Spleen (tissue), 7 donors: ENCODE measurements at regions not wholly inside any gene's neighbourhood (a gene's known extent, or its start where the extent isn't known, plus 50 kb on each side); places are given as distances from the start of the nearest gene placed in this dataset.

ENCODE experiments used
- POLR2A ChIP-seq, 3 donors: fragments of 450-650 bp; IDR thresholded peaks; one replicate each; pipeline ENCODE4 v1.5.1; 2017; ENCODE audit warnings: antibody characterized with exemption in 3 of 3, mild to moderate bottlenecking in 1 of 3
- POLR2AphosphoS5 ChIP-seq, 3 donors: sonication (generic); formaldehyde crosslinking; IDR thresholded peaks; one replicate each; pipeline ENCODE4 v1.5.1; 2017; ENCODE audit warnings: antibody characterized with exemption in 3 of 3
- TF ChIP-seq, protein P1 (sequence below), 11 experiments: fragments of 200-600 bp in 7 of 11; fragments of 450-650 bp in 4 of 11; sonication (generic) in 4 of 11; IDR thresholded peaks in 8 of 11; conservative IDR thresholded peaks in 3 of 11; 1 replicate in 7 of 11; 2 replicates in 4 of 11; pipeline versions ENCODE4 v1.4.0 to v1.8.0; 2016 to 2021; ENCODE audit warnings: antibody characterized with exemption in 11 of 11, inconsistent platforms in 4 of 11, mild to moderate bottlenecking in 1 of 11
- donor health status: DM: no; HTN: no; CAD: no; lungs with moderate emphysema.
- donor health status: DM: no; HTN: no; CAD: no.
- donor health status: DM: no; HTN: no; CAD: no.

GRCh38 chr17:72565006-72565405, 444.2 kb downstream of the SOX9 start:
- TF ChIP-seq, protein P1, sequence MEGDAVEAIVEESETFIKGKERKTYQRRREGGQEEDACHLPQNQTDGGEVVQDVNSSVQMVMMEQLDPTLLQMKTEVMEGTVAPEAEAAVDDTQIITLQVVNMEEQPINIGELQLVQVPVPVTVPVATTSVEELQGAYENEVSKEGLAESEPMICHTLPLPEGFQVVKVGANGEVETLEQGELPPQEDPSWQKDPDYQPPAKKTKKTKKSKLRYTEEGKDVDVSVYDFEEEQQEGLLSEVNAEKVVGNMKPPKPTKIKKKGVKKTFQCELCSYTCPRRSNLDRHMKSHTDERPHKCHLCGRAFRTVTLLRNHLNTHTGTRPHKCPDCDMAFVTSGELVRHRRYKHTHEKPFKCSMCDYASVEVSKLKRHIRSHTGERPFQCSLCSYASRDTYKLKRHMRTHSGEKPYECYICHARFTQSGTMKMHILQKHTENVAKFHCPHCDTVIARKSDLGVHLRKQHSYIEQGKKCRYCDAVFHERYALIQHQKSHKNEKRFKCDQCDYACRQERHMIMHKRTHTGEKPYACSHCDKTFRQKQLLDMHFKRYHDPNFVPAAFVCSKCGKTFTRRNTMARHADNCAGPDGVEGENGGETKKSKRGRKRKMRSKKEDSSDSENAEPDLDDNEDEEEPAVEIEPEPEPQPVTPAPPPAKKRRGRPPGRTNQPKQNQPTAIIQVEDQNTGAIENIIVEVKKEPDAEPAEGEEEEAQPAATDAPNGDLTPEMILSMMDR (IDR thresholded peaks at IDR 0.05 in 8 of 11, conservative IDR thresholded peaks at IDR 0.05 in 3 of 11): no peak
- TF ChIP-seq POLR2A (IDR thresholded peaks at IDR 0.05) (no peak), POLR2AphosphoS5 (IDR thresholded peaks at IDR 0.05) (no peak)
